AG09309 (cell line): ENCODE measurements at regions not wholly inside any gene's neighbourhood (a gene's known extent, or its start where the extent isn't known, plus 50 kb on each side); places are given as distances from the start of the nearest gene placed in this dataset.

ENCODE experiments used
- DNase-seq: peaks from one replicate; pipeline ENCODE4 v3.0.0-alpha.2; 2010; ENCODE audit warnings: low read depth
- H3K4me3 ChIP-seq: 2 replicates; pipeline ENCODE4 v1.5.1; 2011; ENCODE audit warnings: mild to moderate bottlenecking, low read depth, low read length, moderate library complexity; ENCODE audit not compliant: control insufficient read depth
- CTCF ChIP-seq: IDR thresholded peaks from 2 replicates; pipeline ENCODE4 v1.5.1; 2011; ENCODE audit warnings: mild to moderate bottlenecking, low read depth, low read length, inconsistent platforms; ENCODE audit not compliant: insufficient read depth, control insufficient read depth; ENCODE audit errors: missing control alignments

- no peak for TF ChIP-seq CTCF
- DNase-seq = no peak
- no peak overlapping the region for H3K4me3 ChIP-seq
These were observed 842.1 kb upstream of the FANCL start for GRCh38 chr2:59083075-59083828.

GRCh38 chr2:59082657-59083056 lies 841.5 kb upstream of the FANCL start:
- H3K4me3 ChIP-seq = no peak overlapping the region
- DNase-seq = no peak
- no peak for TF ChIP-seq CTCF

DNA sequence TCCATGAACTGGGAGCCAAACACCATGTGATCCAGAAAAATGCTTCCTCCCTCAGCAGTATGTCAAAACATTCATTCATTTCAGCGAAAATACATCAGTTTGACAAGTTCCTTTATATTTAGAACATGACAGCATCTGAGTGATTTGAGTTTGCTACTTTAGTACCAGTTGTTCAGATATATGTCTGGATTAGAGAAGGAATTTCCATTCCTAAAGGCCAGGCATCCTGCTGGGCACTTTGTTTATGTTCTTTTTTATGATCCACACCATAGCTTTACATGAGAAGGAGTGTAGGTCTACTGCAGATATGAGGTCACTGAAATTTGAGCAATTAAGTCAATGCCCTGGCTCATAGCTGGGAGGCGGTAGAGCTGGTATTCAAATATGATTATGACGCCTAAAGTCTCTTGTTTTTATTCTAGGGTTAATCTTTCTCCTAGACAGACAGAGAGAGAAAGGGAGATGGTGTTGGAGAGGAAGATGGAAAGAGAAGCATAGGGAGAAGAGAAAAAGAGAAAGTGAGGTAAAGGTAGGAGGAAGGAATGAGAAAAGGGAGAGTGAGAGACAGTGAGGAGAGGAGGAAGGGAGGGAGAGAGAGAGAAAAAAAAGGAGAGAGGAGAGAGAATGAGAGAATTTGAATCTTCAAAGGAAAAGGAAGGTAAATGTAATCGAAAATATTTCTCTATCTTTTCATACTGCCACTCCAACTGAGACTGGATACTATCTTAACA lies 839.5 kb upstream of the FANCL start:
- DNase-seq = no peak
- no peak for TF ChIP-seq CTCF
- no peak overlapping the region for H3K4me3 ChIP-seq

DNA sequence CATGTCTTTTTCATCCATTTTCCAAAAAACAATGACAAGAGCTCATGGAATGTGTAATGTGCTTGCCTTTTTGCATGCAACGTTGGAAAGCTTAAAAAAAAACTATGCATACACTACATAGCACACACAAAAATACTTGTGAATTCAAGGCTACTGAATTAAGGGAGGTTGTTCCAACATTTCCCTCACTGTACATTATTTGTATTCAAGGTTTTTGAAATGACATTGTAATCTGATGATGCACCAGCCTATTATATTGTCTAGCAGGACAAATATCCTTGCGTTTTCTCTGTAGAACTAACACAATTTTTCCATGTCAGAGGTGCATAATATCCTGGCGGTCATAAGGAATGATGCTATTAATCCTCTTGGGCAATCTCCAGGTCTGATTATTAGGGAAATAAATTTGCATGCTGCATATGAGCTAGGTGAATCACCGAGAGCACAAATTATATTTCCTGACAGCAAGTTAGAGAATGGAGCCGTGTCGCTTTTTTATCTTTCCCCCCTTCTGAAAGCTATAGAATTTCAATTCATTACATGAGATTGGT lies 836.9 kb upstream of the FANCL start:
- H3K4me3 ChIP-seq = no peak overlapping the region
- no peak for DNase-seq
- no peak for TF ChIP-seq CTCF

- no peak overlapping the region for H3K4me3 ChIP-seq
- TF ChIP-seq CTCF = no peak
- DNase-seq = no peak
These were observed 836.1 kb upstream of the FANCL start for GRCh38 chr2:59077026-59077725.

GRCh38 chr2:59076079-59076619 lies 835.0 kb upstream of the FANCL start:
- no peak for DNase-seq
- no peak overlapping the region for H3K4me3 ChIP-seq
- no peak for TF ChIP-seq CTCF
